ENCODE measurements at regions not wholly inside any gene's neighbourhood (a gene's known extent, or its start where the extent isn't known, plus 50 kb on each side); places are given as distances from the start of the nearest gene placed in this dataset.

- 88% methylated on average over 1 of the region's 3 CpGs for WGBS (ENCODE audit: insufficient coverage)
- Mint-ChIP-seq H3K4me1 (no peaks in the 10 kb centered on the region), H3K27ac (no peak overlapping the region), H3K4me3 (no peak overlapping the region), H3K9me3 (peaks cover 0 to 3% (median 0%) of the 10 kb centered on the region in 7 donors), H3K27me3 (ENCODE audit: low read depth in 3 of 3) (peaks cover 0 to 7% (median 2%) of the 10 kb centered on the region in 3 donors), H3K36me3 (no peaks in the 10 kb centered on the region)
- no peaks in the 10 kb centered on the region for H3K4me1 ChIP-seq (ENCODE audit: control insufficient read depth in 1 of 2, insufficient read depth in 2 of 2, low read length in 2 of 2)
- H3K79me2 ChIP-seq (ENCODE audit: insufficient read depth, low read length): no peaks in the 10 kb centered on the region
- intact Hi-C loops (cut with micrococcal nuclease): no loop called here
- H3K4me3 ChIP-seq (replicated peaks in 1 of 3; ENCODE audit: low read depth in 2 of 3, low read length in 3 of 3): no peak overlapping the region
- no peak overlapping the region for H2AFZ ChIP-seq (ENCODE audit: insufficient read depth, low read depth, low read length, poor library complexity, severe bottlenecking)
- peaks cover 0 to 5% of the 10 kb centered on the region in 2 donors for H3K9me3 ChIP-seq (replicated peaks in 1 of 2; ENCODE audit: control insufficient read depth in 1 of 2, insufficient read depth in 1 of 2, low read length in 2 of 2)
- H3K36me3 ChIP-seq (replicated peaks in 1 of 2; ENCODE audit: control insufficient read depth in 1 of 2, insufficient read depth in 2 of 2, low read length in 2 of 2): no peaks in the 10 kb centered on the region
- no peak for TF ChIP-seq CTCF (IDR thresholded peaks at IDR 0.05)
- no peaks in the 10 kb centered on the region for H3K27me3 ChIP-seq (ENCODE audit: control insufficient read depth in 2 of 2, insufficient read depth in 2 of 2, low read length in 2 of 2)
- no peaks in the 10 kb centered on the region for H4K20me1 ChIP-seq (ENCODE audit: insufficient read depth, low read length)
- DNase-seq: no peak
- H3K4me2 ChIP-seq (replicated peaks; ENCODE audit: extremely low read depth, low read length, poor library complexity, severe bottlenecking): no peak overlapping the region
- H3K9ac ChIP-seq (ENCODE audit: insufficient read depth, low read length, poor library complexity, severe bottlenecking): no peak overlapping the region
- no peak overlapping the region for H3K27ac ChIP-seq (ENCODE audit: low read depth in 1 of 2, low read length in 2 of 2)
Measured at GRCh38 chr15:39028069-39028468, 463.5 kb upstream of the RASGRP1 start.

GRCh38 chr15:39029741-39030140 lies 465.1 kb upstream of the RASGRP1 start:
- no peaks in the 10 kb centered on the region for H3K36me3 ChIP-seq (replicated peaks in 1 of 2; ENCODE audit: control insufficient read depth in 1 of 2, insufficient read depth in 2 of 2, low read length in 2 of 2)
- no peak overlapping the region for H2AFZ ChIP-seq (ENCODE audit: insufficient read depth, low read depth, low read length, poor library complexity, severe bottlenecking)
- H3K27ac ChIP-seq (ENCODE audit: low read depth in 1 of 2, low read length in 2 of 2): no peak overlapping the region
- no peaks in the 10 kb centered on the region for H3K27me3 ChIP-seq (ENCODE audit: control insufficient read depth in 2 of 2, insufficient read depth in 2 of 2, low read length in 2 of 2)
- H4K20me1 ChIP-seq (ENCODE audit: insufficient read depth, low read length): no peaks in the 10 kb centered on the region
- WGBS (ENCODE audit: insufficient coverage): no CpG with 5 or more reads among the region's 1 CpG
- H3K4me1 Mint-ChIP-seq: no peaks in the 10 kb centered on the region
- H3K4me1 ChIP-seq (ENCODE audit: control insufficient read depth in 1 of 2, insufficient read depth in 2 of 2, low read length in 2 of 2): no peaks in the 10 kb centered on the region
- H3K4me3 ChIP-seq (replicated peaks in 1 of 3; ENCODE audit: low read depth in 2 of 3, low read length in 3 of 3): no peak overlapping the region
- H3K27ac Mint-ChIP-seq: no peak overlapping the region
- peaks cover 0 to 5% of the 10 kb centered on the region in 2 donors for H3K9me3 ChIP-seq (replicated peaks in 1 of 2; ENCODE audit: control insufficient read depth in 1 of 2, insufficient read depth in 1 of 2, low read length in 2 of 2)
- H3K4me3 Mint-ChIP-seq: no peak overlapping the region
- no peaks in the 10 kb centered on the region for H3K36me3 Mint-ChIP-seq
- intact Hi-C loops (cut with micrococcal nuclease): no loop called here
- H3K9me3 Mint-ChIP-seq: peaks cover 0 to 2% (median 0%) of the 10 kb centered on the region in 7 donors
- H3K27me3 Mint-ChIP-seq (ENCODE audit: low read depth in 3 of 3): peaks cover 0 to 3% (median 2%) of the 10 kb centered on the region in 3 donors
- no peak for DNase-seq
- no peaks in the 10 kb centered on the region for H3K79me2 ChIP-seq (ENCODE audit: insufficient read depth, low read length)
- H3K4me2 ChIP-seq (replicated peaks; ENCODE audit: extremely low read depth, low read length, poor library complexity, severe bottlenecking): no peak overlapping the region
- TF ChIP-seq CTCF (IDR thresholded peaks at IDR 0.05): no peak
- no peak overlapping the region for H3K9ac ChIP-seq (ENCODE audit: insufficient read depth, low read length, poor library complexity, severe bottlenecking)
